Astrocyte (in vitro differentiated cells and primary cell): ENCODE measurements at regions not wholly inside any gene's neighbourhood (a gene's known extent, or its start where the extent isn't known, plus 50 kb on each side); places are given as distances from the start of the nearest gene placed in this dataset.

Experiments used
- CTCF ChIP-seq: IDR thresholded peaks from 2 replicates; pipeline ENCODE4 v1.5.1; 2011; ENCODE audit warnings: low read depth, mild to moderate bottlenecking, inconsistent platforms, low read length, moderate library complexity; ENCODE audit not compliant: insufficient read depth
- EZH2 ChIP-seq: IDR thresholded peaks from 2 replicates; pipeline ENCODE4 v1.6.1; 2012; ENCODE audit warnings: mild to moderate bottlenecking, low read length, inconsistent platforms; ENCODE audit not compliant: insufficient read depth

- TF ChIP-seq CTCF (no peak), EZH2 (no peak)
Measured at GRCh38 chr4:136136601-136137000, 1395.7 kb downstream of the PCDH18 start.
